Muscle of leg (tissue), 3 donors: ENCODE measurements at regions not wholly inside any gene's neighbourhood (a gene's known extent, or its start where the extent isn't known, plus 50 kb on each side); places are given as distances from the start of the nearest gene placed in this dataset.
A peak's percentile ranks its signal among the peaks of the same experiment; 100 is the strongest.
"Not testable (repeated sequence)": the region's sequence is repeated elsewhere in the genome, so short reads cannot be mapped to it uniquely, and the experiment has no call there.

ENCODE experiments used
- DNase-seq: peaks from one replicate; pipeline ENCODE4 v3.0.0; 2013
- H3K27ac ChIP-seq: one replicate; pipeline ENCODE4 v1.5.1; 2013; ENCODE audit warnings: mild to moderate bottlenecking, low read length, control low read depth
- H3K27me3 ChIP-seq: one replicate; pipeline ENCODE4 v1.6.1; 2013; ENCODE audit warnings: low read length; ENCODE audit not compliant: control insufficient read depth, insufficient read depth
- H3K36me3 ChIP-seq: one replicate; pipeline ENCODE4 v1.6.1; 2013; ENCODE audit warnings: low read length; ENCODE audit not compliant: control insufficient read depth, insufficient read depth
- H3K4me1 ChIP-seq: one replicate; pipeline ENCODE4 v1.6.1; 2013; ENCODE audit warnings: low read length; ENCODE audit not compliant: control insufficient read depth, insufficient read depth
- H3K4me3 ChIP-seq: one replicate; pipeline ENCODE4 v1.5.1; 2013; ENCODE audit warnings: low read length, control low read depth
- H3K9me3 ChIP-seq: replicated peaks from 2 replicates; pipeline ENCODE4 v1.6.1; 2013; ENCODE audit warnings: low read depth, low read length; ENCODE audit not compliant: control insufficient read depth
- WGBS: methylation state at CpG from one replicate; pipeline ENCODE4 v1.1.5; 2013; ENCODE audit warnings: missing lambda C conversion rate; ENCODE audit not compliant: insufficient coverage; 5-methylcytosine and 5-hydroxymethylcytosine counted together

DNA sequence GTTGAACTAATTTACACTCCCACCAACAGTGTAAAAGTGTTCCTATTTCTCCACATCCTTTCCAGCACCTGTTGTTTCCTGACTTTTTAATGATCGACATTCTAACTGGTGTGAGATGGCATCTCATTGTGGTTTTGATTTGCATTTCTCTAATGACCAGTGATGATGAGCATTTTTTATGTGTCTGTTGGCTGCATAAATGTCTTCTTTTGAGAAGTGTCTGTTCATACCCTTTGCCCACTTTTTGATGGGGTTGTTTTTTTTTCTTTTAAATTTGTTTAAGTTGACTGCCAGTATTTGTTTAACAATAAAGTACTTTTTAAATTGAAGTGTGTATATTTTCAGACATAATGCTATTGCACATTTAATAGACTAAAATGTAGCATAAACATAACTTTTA lies 95.0 kb upstream of the ZC3H11B start:
- not testable (repeated sequence) for H3K9me3 ChIP-seq, H3K4me1 ChIP-seq, H3K4me3 ChIP-seq, H3K36me3 ChIP-seq, H3K27ac ChIP-seq, H3K27me3 ChIP-seq, DNase-seq
- WGBS = no CpG with 5 or more reads among the region's 1 CpG

DNA sequence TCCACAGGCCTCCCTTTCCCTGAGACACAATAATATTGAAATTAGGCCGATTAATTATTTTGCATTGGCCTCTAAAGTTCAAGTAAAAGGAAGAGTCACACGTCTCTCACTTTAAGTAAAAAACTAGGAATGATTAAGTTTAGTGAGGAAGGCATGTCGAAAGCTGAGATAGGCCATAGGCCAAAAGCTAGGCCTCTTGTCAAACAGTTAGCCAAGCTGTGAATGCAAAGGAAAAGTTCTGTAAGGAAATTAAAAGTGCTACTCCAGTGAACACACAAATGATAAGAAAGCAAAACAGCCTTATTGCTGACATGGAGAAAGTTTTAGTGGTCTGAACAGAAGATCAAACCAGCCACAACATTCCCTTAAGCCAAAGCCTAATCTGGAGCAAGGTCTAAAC lies 91.4 kb upstream of the ZC3H11B start:
- not testable (repeated sequence) for DNase-seq, H3K4me1 ChIP-seq, H3K9me3 ChIP-seq, H3K27ac ChIP-seq, H3K27me3 ChIP-seq, H3K36me3 ChIP-seq, H3K4me3 ChIP-seq
- WGBS = 88% methylated on average over 2 of the region's 3 CpGs

DNA sequence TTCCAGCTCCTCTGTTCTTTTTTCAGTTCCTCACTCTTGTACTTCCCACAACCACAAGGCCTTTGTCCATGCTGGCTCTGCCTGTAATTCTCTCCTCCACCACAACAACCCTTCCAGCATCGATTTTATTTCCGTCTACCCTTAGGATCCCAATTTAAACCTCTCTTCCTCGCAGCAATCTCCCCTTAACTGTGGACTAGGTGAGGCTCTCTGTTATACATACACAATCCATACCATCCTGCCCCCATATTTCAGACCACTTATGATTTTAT lies 90.4 kb upstream of the ZC3H11B start:
- Histone ChIP-seq H3K9me3 (no peaks in the 10 kb centered on the region), H3K4me3 (no peak overlapping the region), H3K4me1 (no peaks in the 10 kb centered on the region), H3K27ac (no peak overlapping the region), H3K27me3 (no peaks in the 10 kb centered on the region), H3K36me3 (no peaks in the 10 kb centered on the region)
- no peak for DNase-seq
- 90% methylated on average over 2 of the region's 3 CpGs for WGBS

DNA sequence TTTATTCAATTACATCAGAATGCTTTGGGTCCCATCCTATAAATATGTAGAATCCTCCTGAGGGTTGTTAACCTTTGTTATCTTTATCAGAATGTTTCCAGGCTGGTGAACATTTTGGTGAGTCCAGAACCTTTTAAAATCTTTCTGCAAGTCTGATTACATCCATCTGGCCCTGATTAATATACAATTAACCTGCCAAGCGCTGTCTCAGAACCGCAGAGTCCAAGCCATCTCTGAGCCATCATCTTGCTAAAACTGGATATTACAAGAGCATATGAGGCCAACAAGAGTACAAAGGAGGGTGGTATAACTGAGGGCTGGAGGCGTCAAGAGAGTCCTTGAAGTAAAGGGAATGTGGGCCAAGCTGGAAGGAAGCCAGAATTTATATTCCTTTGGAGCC lies 88.6 kb upstream of the ZC3H11B start:
- no peaks in the 10 kb centered on the region for H3K36me3 ChIP-seq
- WGBS = no CpG with 5 or more reads among the region's 3 CpGs
- no peak for DNase-seq
- H3K4me1 ChIP-seq = no peaks in the 10 kb centered on the region
- no peaks in the 10 kb centered on the region for H3K9me3 ChIP-seq
- no peaks in the 10 kb centered on the region for H3K27me3 ChIP-seq
- no peak overlapping the region for H3K4me3 ChIP-seq
- H3K27ac ChIP-seq = no peak overlapping the region

DNA sequence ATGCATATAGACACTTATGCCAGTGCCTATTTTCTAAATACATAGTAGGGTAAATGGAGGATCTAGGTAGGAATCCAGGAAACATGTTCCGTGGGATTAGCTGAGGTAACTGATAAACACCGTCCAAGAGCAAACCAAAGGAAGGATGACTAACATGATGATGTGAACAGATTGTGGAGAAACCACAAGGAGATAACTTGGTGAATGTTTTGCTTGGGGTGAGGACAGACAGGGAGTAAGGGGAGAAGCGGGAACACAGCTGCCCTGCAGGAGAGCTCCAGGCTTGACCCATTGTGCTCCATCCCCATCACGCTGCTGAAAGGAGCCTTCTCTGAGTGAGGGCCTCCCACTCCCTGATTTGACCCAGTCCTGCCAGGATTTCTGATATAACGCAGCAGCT lies 87.0 kb upstream of the ZC3H11B start:
- Histone ChIP-seq H3K4me1 (no peaks in the 10 kb centered on the region), H3K4me3 (no peak overlapping the region), H3K9me3 (no peaks in the 10 kb centered on the region), H3K27me3 (no peaks in the 10 kb centered on the region), H3K27ac (no peak overlapping the region), H3K36me3 (no peaks in the 10 kb centered on the region)
- 94% methylated on average over 2 of the region's 5 CpGs for WGBS
- no peak for DNase-seq

DNA sequence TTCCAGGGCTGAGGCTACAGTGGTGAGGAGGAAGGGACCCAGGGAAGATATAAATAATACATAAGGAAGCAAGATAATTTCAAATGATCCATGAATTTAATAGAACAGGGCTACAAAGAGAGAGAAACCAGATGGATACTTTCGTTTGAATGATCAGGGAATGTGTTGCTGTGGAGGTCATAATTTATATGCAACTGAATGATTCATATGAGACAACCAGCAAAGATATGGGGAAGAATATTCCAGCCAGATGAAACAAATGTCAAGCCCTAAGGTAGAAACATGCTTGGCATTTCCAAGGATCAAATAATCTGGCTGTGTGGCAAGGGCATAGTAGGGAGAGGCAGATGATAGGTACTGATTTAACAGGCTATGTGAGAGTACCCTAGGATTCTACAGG lies 84.8 kb upstream of the ZC3H11B start:
- Histone ChIP-seq H3K4me1 (no peaks in the 10 kb centered on the region), H3K9me3 (no peaks in the 10 kb centered on the region), H3K36me3 (no peaks in the 10 kb centered on the region), H3K27me3 (no peaks in the 10 kb centered on the region), H3K27ac (no peak overlapping the region), H3K4me3 (no peak overlapping the region)
- no peak for DNase-seq
- 56% methylated on average over 1 of the region's 1 CpG for WGBS

DNA sequence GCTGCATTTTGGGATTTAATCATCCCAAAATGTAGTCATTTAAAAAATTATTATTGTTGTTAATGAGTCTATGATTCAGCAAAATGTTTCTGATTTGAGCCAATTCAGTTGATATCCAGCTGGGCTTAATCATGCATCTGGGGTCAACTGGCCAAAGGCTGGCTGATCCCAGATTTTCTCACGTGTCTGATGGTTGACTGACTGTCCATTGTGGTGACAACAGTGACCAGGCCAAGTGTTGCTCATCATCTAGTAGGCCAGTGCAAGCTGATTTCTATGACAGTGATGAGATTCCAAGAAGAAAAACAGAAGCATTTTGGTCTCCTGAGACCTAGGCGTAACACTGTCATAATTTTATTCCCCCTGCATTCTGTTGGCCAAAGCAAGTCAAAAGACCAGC lies 80.1 kb upstream of the ZC3H11B start:
- no peaks in the 10 kb centered on the region for H3K9me3 ChIP-seq

DNA sequence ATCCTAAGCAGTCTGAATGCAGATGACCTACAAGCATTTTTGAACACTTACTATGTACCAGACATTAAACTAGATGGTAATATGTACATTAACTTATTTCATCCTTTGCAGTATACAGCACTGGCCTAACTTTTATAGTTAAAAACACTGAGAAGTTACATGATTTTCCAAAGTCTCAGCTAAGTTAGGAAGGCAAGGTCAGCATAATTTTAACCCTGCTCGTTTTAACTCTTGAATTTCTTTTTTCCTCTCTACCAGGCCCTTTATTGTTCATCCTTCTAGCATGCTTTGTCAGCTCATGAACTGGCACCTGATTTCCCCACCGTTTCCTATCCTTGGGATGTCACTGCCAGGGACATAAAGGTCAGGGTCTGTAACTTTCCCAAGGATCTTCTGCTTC lies 76.9 kb upstream of the ZC3H11B start:
- Histone ChIP-seq H3K27ac (no peak overlapping the region), H3K36me3 (no peaks in the 10 kb centered on the region), H3K4me1 (peaks cover 5% of the 10 kb centered on the region), H3K27me3 (no peaks in the 10 kb centered on the region), H3K9me3 (no peaks in the 10 kb centered on the region), H3K4me3 (no peak overlapping the region)
- no peak for DNase-seq
- 69% methylated on average over 2 of the region's 2 CpGs for WGBS

More for the DNA sequence above, 80.1 kb upstream of the ZC3H11B start:
- Histone ChIP-seq H3K4me1 (peaks cover 3% of the 10 kb centered on the region), H3K27ac (no peak overlapping the region), H3K4me3 (no peak overlapping the region), H3K36me3 (no peaks in the 10 kb centered on the region), H3K27me3 (no peaks in the 10 kb centered on the region)
- 20% methylated on average over 1 of the region's 2 CpGs for WGBS
- DNase-seq = no peak

DNA sequence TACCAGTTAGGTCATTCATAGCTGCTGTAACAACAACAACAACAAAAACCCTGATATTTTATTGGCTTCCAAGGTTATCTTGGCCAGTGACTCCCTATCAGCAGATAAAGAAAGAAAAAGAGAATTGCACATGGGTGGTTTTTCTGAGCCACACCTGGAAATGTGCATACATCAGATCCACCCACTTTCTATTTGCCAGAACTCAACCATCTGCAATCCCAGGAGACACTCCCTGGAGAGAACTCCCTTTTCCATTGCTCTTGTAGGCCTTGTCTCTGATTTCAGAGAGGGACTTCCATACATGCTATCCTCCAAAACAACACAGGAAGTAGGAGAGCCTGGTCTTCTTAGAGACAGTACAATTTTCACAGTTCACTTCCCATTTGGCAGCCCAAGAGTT lies 74.9 kb upstream of the ZC3H11B start:
- Histone ChIP-seq H3K9me3 (no peaks in the 10 kb centered on the region), H3K27me3 (no peaks in the 10 kb centered on the region), H3K36me3 (no peaks in the 10 kb centered on the region), H3K27ac (no peak overlapping the region), H3K4me1 (peaks cover 5% of the 10 kb centered on the region), H3K4me3 (no peak overlapping the region)
- no peak for DNase-seq

DNA sequence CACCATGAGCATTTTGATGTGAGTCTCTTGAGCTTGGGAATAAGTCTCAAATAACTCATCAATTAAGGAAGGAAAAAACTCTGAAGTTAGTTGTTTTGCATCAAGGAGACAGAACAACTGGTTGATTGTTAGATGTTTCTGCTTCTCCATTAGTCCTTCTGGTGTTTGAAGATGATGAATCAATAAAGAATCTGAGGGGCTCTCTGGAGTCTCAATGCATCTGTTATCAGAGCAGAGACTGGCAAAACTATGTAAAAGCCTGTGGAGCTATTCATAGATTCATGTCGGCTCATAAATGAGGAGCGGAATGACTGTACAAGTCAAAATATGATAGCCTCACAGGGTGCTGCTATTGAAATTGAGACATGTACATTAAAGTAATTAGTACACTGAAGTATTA lies 73.3 kb upstream of the ZC3H11B start:
- Histone ChIP-seq H3K27ac (no peak overlapping the region), H3K27me3 (no peaks in the 10 kb centered on the region), H3K4me3 (no peak overlapping the region), H3K4me1 (peaks cover 4% of the 10 kb centered on the region), H3K9me3 (no peaks in the 10 kb centered on the region), H3K36me3 (no peaks in the 10 kb centered on the region)
- WGBS = no CpG with 5 or more reads among the region's 2 CpGs
- DNase-seq = no peak

DNA sequence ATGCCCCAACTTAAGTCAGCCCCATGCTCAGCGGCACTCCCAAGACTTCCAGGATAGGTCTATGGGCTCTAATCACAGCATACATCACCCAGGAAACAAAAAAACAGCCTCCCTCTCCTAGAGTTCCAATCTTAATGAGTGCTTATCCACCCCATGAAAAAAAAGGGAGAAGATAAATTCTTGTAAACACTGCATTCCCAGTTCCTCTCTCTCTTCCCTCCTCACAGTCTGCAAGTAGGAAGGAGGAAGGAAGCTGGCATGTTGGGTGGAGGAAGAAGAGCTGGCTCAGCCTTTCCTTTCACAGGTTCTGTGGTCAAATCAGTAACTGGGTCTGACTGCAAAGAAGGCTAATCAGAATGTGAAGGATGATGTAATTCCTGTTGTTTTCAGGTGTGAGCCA lies 69.9 kb upstream of the ZC3H11B start:
- H3K27ac ChIP-seq = no peak overlapping the region
- peaks cover 3% of the 10 kb centered on the region for H3K4me1 ChIP-seq
- H3K9me3 ChIP-seq = no peaks in the 10 kb centered on the region
- H3K4me3 ChIP-seq = no peak overlapping the region
- peak; percentile 56 for DNase-seq
- H3K36me3 ChIP-seq = no peaks in the 10 kb centered on the region
- 100% methylated on average over 1 of the region's 1 CpG for WGBS
- H3K27me3 ChIP-seq = no peaks in the 10 kb centered on the region
